Ovary (tissue), 3 donors: ENCODE measurements at regions not wholly inside any gene's neighbourhood (a gene's known extent, or its start where the extent isn't known, plus 50 kb on each side); places are given as distances from the start of the nearest gene placed in this dataset.

Experiments used
- EP300 ChIP-seq: sonication (generic); formaldehyde crosslinking; IDR thresholded peaks from one replicate; pipeline ENCODE4 v1.6.1; 2017; ENCODE audit warnings: antibody characterized with exemption
- POLR2A ChIP-seq: fragments of 450-650 bp; IDR thresholded peaks from one replicate; pipeline ENCODE4 v1.6.1; 2017; ENCODE audit warnings: antibody characterized with exemption, mild to moderate bottlenecking, moderate library complexity
- TF ChIP-seq, protein P1 (sequence below), 3 donors: fragments of 450-650 bp in 2 of 3; fragments of 200-600 bp in 1 of 3; IDR thresholded peaks; one replicate each; pipeline versions ENCODE4 v1.5.1 to v1.8.0; 2016 to 2022; ENCODE audit warnings: antibody characterized with exemption in 3 of 3, mild to moderate bottlenecking in 1 of 3
- donor health status: DM: no; HTN: no; CAD: no.

DNA sequence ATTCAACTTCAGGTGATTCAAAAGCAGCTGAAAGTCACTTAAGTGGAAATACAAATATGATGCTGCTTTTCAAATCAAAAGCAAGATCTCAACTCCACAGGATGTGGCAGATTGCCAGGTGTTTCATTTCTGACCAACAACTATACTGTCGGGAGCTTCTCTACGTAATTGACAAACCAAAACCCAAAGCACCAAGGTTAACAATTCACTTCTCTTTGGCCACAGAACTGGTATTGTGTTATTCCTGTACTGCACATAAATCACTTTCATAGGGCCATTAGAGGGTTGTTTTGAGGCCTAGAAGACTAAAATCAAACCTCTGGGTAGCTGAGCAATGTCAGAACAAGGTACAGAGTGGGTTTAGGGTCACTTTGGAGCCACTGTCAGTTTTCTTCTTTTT, 169.7 kb downstream of the HAO1 start:
- TF ChIP-seq POLR2A: no peak
- TF ChIP-seq, protein P1, sequence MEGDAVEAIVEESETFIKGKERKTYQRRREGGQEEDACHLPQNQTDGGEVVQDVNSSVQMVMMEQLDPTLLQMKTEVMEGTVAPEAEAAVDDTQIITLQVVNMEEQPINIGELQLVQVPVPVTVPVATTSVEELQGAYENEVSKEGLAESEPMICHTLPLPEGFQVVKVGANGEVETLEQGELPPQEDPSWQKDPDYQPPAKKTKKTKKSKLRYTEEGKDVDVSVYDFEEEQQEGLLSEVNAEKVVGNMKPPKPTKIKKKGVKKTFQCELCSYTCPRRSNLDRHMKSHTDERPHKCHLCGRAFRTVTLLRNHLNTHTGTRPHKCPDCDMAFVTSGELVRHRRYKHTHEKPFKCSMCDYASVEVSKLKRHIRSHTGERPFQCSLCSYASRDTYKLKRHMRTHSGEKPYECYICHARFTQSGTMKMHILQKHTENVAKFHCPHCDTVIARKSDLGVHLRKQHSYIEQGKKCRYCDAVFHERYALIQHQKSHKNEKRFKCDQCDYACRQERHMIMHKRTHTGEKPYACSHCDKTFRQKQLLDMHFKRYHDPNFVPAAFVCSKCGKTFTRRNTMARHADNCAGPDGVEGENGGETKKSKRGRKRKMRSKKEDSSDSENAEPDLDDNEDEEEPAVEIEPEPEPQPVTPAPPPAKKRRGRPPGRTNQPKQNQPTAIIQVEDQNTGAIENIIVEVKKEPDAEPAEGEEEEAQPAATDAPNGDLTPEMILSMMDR (IDR thresholded peaks at IDR 0.05): no peak
- TF ChIP-seq EP300: no peak
